ENCODE measurements at regions not wholly inside any gene's neighbourhood (a gene's known extent, or its start where the extent isn't known, plus 50 kb on each side); places are given as distances from the start of the nearest gene placed in this dataset.

GRCh38 chr3:151561878-151562277 lies 101.0 kb upstream of the IGSF10 start:
- no peak for DNase-seq (ENCODE audit: low read depth, low spot score)
- TF ChIP-seq CTCF (IDR thresholded peaks at IDR 0.05; ENCODE audit: low read depth, low read length): no peak
- no peak overlapping the region for H3K4me3 ChIP-seq (ENCODE audit: low read depth, low read length)
- in situ Hi-C loops (cut with HindIII; ENCODE audit: low sequenced_read_pairs): no loop called here

- in situ Hi-C loops (cut with HindIII; ENCODE audit: low sequenced_read_pairs): no loop called here
- no peak overlapping the region for H3K4me3 ChIP-seq (ENCODE audit: low read depth, low read length)
- DNase-seq (ENCODE audit: low read depth, low spot score): no peak
- TF ChIP-seq CTCF (IDR thresholded peaks at IDR 0.05; ENCODE audit: low read depth, low read length): no peak
Measured at GRCh38 chr3:151560738-151561137, 99.9 kb upstream of the IGSF10 start.

GRCh38 chr3:151559736-151560135 lies 98.9 kb upstream of the IGSF10 start:
- TF ChIP-seq CTCF (IDR thresholded peaks at IDR 0.05; ENCODE audit: low read depth, low read length): no peak
- DNase-seq (ENCODE audit: low read depth, low spot score): no peak
- no peak overlapping the region for H3K4me3 ChIP-seq (ENCODE audit: low read depth, low read length)
- in situ Hi-C loops (cut with HindIII; ENCODE audit: low sequenced_read_pairs): no loop called here

- H3K4me3 ChIP-seq (ENCODE audit: low read depth, low read length): no peak overlapping the region
Measured at GRCh38 chr3:151558661-151559060, 97.8 kb upstream of the IGSF10 start.

GRCh38 chr3:151557068-151557840 lies 96.4 kb upstream of the IGSF10 start:
- in situ Hi-C loops (cut with HindIII; ENCODE audit: low sequenced_read_pairs): no loop called here
- no peak overlapping the region for H3K4me3 ChIP-seq (ENCODE audit: low read depth, low read length)
- DNase-seq (ENCODE audit: low read depth, low spot score): no peak
- no peak for TF ChIP-seq CTCF (IDR thresholded peaks at IDR 0.05; ENCODE audit: low read depth, low read length)

More at GRCh38 chr3:151558661-151559060, 97.8 kb upstream of the IGSF10 start:
- no peak for DNase-seq (ENCODE audit: low read depth, low spot score)
- in situ Hi-C loops (cut with HindIII; ENCODE audit: low sequenced_read_pairs): no loop called here
- TF ChIP-seq CTCF (IDR thresholded peaks at IDR 0.05; ENCODE audit: low read depth, low read length): no peak

GRCh38 chr3:151556596-151556995 lies 95.7 kb upstream of the IGSF10 start:
- no peak for TF ChIP-seq CTCF (IDR thresholded peaks at IDR 0.05; ENCODE audit: low read depth, low read length)
- no peak overlapping the region for H3K4me3 ChIP-seq (ENCODE audit: low read depth, low read length)
- in situ Hi-C loops (cut with HindIII; ENCODE audit: low sequenced_read_pairs): no loop called here
- no peak for DNase-seq (ENCODE audit: low read depth, low spot score)

All from astrocyte of the spinal cord (primary cell).